ENCODE measurements at regions not wholly inside any gene's neighbourhood (a gene's known extent, or its start where the extent isn't known, plus 50 kb on each side); places are given as distances from the start of the nearest gene placed in this dataset.

GRCh38 chr4:95929448-95930064 is 89.7 kb downstream of the PDHA2 start (continued):
- no peak for TF ChIP-seq HNF4A (conservative IDR thresholded peaks at IDR 0.05)
- TF ChIP-seq ATF3 (IDR thresholded peaks at IDR 0.05) = no peak

- Histone ChIP-seq H3K4me1 (ENCODE audit: control insufficient read depth in 4 of 4, insufficient read depth in 4 of 4, low read length in 3 of 4) (no peaks in the 10 kb centered on the region), H3K9ac (ENCODE audit: low read depth in 1 of 2, low read length in 2 of 2) (no peak overlapping the region), H3K36me3 (ENCODE audit: control insufficient read depth in 4 of 4, insufficient read depth in 3 of 4, low read depth in 1 of 4, low read length in 3 of 4) (no peaks in the 10 kb centered on the region), H3K9me3 (ENCODE audit: control insufficient read depth in 4 of 4, low read length in 3 of 4) (no peaks in the 10 kb centered on the region), H3K27me3 (ENCODE audit: control insufficient read depth in 4 of 4, insufficient read depth in 4 of 4, low read length in 3 of 4) (no peaks in the 10 kb centered on the region), H3K4me3 (ENCODE audit: low read depth in 1 of 3, low read length in 3 of 3) (no peak overlapping the region), H3K27ac (ENCODE audit: low read depth in 1 of 2, low read length in 2 of 2) (no peak overlapping the region)
- WGBS = 74% methylated on average over 1 of the region's 1 CpG
- no peak for TF ChIP-seq SP1 (IDR thresholded peaks at IDR 0.05)
- no peak for TF ChIP-seq HNF4G (IDR thresholded peaks at IDR 0.05)
- no peak for TF ChIP-seq ZBTB33 (IDR thresholded peaks at IDR 0.05)
- no peak for TF ChIP-seq CTCF (IDR thresholded peaks at IDR 0.05; ENCODE audit: low read depth, low read length, missing input control)
- TF ChIP-seq EGR1 (IDR thresholded peaks at IDR 0.05; ENCODE audit: low read depth in 2 of 2) = no peak
- no peak for TF ChIP-seq FOXA1 (IDR thresholded peaks at IDR 0.05)
- no peak for TF ChIP-seq HNF4A (conservative IDR thresholded peaks at IDR 0.05)
- no peak for TF ChIP-seq ATF3 (IDR thresholded peaks at IDR 0.05)
- TF ChIP-seq NR2F2 (IDR thresholded peaks at IDR 0.05) = no peak
- TF ChIP-seq FOXA2 (IDR thresholded peaks at IDR 0.05) = no peak
- TF ChIP-seq REST (IDR thresholded peaks at IDR 0.05) = no peak
- no peak for TF ChIP-seq JUND (IDR thresholded peaks at IDR 0.05)
- no peak for TF ChIP-seq GABPA (IDR thresholded peaks at IDR 0.05 in 1 of 2, conservative IDR thresholded peaks at IDR 0.05 in 1 of 2)
- no peak for TF ChIP-seq YY1 (IDR thresholded peaks at IDR 0.05)
- no peak for TF ChIP-seq RXRA (IDR thresholded peaks at IDR 0.05)
- no peak for DNase-seq (ENCODE audit: low spot score)
Measured at GRCh38 chr4:95939141-95939540, 99.2 kb downstream of the PDHA2 start.

Data from liver (tissue), 8 donors.